ENCODE measurements at regions not wholly inside any gene's neighbourhood (a gene's known extent, or its start where the extent isn't known, plus 50 kb on each side); places are given as distances from the start of the nearest gene placed in this dataset.

GRCh38 chrX:139120760-139121159 lies 409.2 kb upstream of the FGF13 start:
- no peak for TF ChIP-seq EGR1 (IDR thresholded peaks at IDR 0.05)
- no peak for TF ChIP-seq MAX (IDR thresholded peaks at IDR 0.05)
- TF ChIP-seq EP300 (IDR thresholded peaks at IDR 0.05; ENCODE audit: borderline replicate concordance) = no peak
- no peak for TF ChIP-seq TAF1 (IDR thresholded peaks at IDR 0.05; ENCODE audit: low read depth)
- no peak for TF ChIP-seq FOXM1 (IDR thresholded peaks at IDR 0.05; ENCODE audit: borderline replicate concordance, low read depth)
- no peak for TF ChIP-seq RAD21 (IDR thresholded peaks at IDR 0.05; ENCODE audit: low read depth)
- TF ChIP-seq REST (IDR thresholded peaks at IDR 0.05; ENCODE audit: low read depth) = no peak
- no peak for TF ChIP-seq YY1 (IDR thresholded peaks at IDR 0.05; ENCODE audit: low read depth)
- TF ChIP-seq USF1 (IDR thresholded peaks at IDR 0.05) = no peak
- TF ChIP-seq ZBTB7A (IDR thresholded peaks at IDR 0.05; ENCODE audit: low read depth) = no peak
- no peak for TF ChIP-seq CEBPB (IDR thresholded peaks at IDR 0.05)
- TF ChIP-seq NFIC (IDR thresholded peaks at IDR 0.05) = no peak
